Stimulated activated CD4-positive, alpha-beta T cell treated with anti-CD3 and anti-CD28 coated beads, Interleukin-15, amount 100 ng/mL, for 24 hours (primary cell): ENCODE measurements at regions not wholly inside any gene's neighbourhood (a gene's known extent, or its start where the extent isn't known, plus 50 kb on each side); places are given as distances from the start of the nearest gene placed in this dataset.

ENCODE experiments used
- DNase-seq: peaks from one replicate; pipeline ENCODE4 v3.0.0-alpha.2; 2020

GRCh38 chr15:87225436-87225835, 1031.1 kb downstream of the NTRK3 start:
- DNase-seq: no peak

GRCh38 chr15:87224404-87224803, 1032.1 kb downstream of the NTRK3 start:
- DNase-seq: no peak

GRCh38 chr15:87219650-87220615, 1036.6 kb downstream of the NTRK3 start:
- peak; percentile 4 for DNase-seq

DNA sequence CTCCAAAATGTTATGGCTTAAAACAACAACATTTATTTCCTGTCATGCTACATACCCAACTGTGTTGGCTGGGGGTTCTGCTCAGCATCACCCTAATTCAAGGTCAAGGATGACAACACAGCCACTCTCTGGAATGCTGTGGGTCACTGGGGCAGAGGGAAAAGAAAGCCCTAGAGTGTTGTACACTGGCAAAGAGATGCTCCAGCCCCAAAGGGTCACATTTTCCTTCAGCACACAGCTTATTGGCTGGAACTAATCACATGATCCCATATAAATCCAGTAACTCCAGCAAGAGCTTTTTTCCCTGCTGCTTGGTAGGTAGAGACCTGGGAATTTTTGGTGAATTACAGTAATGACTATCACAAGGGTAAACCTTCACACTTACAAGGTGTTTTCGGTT, 1041.4 kb downstream of the NTRK3 start:
- DNase-seq: no peak

DNA sequence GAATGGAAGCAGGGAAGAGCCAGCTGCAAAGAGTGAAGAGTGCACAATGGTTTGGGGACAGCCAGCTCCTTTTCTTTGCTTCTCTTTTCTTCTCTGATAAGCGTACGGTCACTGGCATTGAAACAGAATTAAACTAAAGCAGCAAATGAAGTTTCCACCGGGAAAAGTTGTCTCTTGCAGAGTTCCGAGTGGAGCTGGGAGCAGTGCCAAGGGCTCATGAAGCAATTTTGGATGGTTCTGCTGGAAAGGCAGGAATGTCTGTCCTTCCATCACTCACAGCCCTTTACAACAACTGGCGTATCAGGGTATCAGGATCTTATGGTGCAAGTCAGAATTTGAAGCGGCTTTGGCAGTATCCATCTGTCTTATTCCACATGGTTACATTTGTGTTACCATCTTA, 1042.9 kb downstream of the NTRK3 start:
- DNase-seq: no peak

DNA sequence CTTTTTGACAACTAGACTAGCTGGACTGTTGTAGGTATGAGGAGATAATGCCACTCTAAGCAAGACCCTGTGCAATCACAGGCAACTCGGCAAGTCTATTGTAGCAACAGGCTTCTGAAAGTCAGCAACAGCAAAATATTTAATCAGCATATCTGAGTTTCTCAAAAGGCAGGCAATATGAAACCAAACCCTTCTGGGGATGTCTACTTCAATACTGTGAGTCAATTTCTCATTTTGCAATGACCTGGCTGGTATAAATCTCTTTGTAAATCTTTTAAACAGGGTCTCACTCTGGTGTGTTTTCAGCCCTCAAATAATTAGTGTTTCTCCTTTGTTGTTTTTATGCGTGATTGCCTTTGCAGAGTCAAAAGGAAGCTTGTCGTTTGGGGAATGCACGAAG, 1044.5 kb downstream of the NTRK3 start:
- DNase-seq: no peak

GRCh38 chr15:87211547-87211946, 1045.0 kb downstream of the NTRK3 start:
- no peak for DNase-seq

- no peak for DNase-seq
Measured at GRCh38 chr15:87209891-87210689, 1046.4 kb downstream of the NTRK3 start.

DNA sequence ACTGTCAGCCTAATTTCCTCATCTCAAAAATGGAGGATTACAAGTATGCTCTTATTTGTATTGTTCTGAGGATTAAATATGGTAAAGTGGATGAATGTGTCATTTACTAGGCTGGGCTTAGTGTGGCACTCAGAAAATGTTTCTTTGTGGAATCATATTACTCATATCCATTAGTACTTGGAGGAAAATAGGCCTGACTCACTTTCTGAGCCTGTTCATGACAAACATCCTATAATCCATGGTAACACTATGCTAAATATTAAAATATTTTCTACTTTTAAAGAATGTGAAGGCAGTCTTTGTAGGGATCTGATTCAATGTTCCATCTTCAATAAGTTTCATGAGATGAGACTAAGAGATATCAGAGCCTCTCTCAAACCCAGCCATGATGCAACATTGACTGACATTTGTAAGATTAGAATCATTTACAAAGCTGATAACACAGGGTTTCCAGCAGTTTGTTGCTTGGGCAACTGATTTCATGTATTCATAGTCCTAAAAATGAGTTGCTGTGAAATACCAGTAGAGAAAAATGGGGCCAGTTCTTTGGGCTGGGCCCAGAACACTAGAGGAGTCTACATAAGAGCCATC, 1048.5 kb downstream of the NTRK3 start:
- no peak for DNase-seq

- no peak for DNase-seq
Measured at GRCh38 chr15:87207251-87207650, 1049.3 kb downstream of the NTRK3 start.

GRCh38 chr15:87201986-87202385, 1054.6 kb downstream of the NTRK3 start:
- DNase-seq: no peak

GRCh38 chr15:87200149-87200548, 1056.4 kb downstream of the NTRK3 start:
- DNase-seq: no peak

GRCh38 chr15:87197981-87198380, 1058.6 kb downstream of the NTRK3 start:
- no peak for DNase-seq

- DNase-seq: no peak
Measured at GRCh38 chr15:87196498-87196897, 1060.0 kb downstream of the NTRK3 start.

- no peak for DNase-seq
Measured at GRCh38 chr15:87193481-87193880, 1063.1 kb downstream of the NTRK3 start.

DNA sequence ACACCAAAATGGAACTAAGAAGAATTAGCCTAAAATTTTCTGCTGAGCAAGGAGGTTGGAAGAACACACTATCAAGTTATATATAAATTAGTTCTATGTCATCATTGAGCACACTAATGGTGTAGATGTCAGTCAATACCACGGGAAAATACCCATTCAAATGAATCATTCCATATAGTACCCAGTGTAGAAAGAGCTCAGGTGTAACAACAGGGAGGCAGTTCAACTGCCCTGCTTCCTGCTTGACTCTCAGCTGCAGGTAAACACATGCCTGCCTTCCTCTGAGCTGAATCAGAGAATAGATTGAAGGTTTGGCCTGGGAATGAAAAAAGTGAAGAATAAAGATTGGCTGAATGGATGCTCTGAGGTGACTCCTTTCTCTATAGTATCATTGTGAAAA, 1088.0 kb downstream of the AGBL1 start:
- DNase-seq: no peak

DNA sequence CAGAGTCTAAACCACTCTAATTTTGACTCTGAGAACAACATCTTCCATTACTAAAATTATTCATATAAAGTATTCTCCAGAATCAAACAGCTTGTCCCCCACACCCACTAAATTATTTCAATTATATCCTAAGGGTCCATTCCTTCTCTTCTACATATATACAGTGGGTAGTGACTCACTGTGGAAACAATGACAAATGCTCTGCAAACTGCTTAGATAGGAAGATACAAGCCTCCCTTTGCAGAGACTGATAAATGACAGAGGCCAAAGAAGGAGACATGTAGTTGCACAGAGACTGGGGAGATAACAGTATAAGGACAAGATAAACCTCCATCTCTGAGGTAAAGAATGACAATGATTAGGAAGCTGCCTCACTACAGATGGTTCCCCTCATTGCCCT, 1087.4 kb downstream of the AGBL1 start:
- no peak for DNase-seq

GRCh38 chr15:87155771-87156170, 1076.1 kb downstream of the AGBL1 start:
- no peak for DNase-seq

GRCh38 chr15:87154761-87155160, 1075.1 kb downstream of the AGBL1 start:
- no peak for DNase-seq

GRCh38 chr15:87151202-87151748, 1071.6 kb downstream of the AGBL1 start:
- no peak for DNase-seq

DNA sequence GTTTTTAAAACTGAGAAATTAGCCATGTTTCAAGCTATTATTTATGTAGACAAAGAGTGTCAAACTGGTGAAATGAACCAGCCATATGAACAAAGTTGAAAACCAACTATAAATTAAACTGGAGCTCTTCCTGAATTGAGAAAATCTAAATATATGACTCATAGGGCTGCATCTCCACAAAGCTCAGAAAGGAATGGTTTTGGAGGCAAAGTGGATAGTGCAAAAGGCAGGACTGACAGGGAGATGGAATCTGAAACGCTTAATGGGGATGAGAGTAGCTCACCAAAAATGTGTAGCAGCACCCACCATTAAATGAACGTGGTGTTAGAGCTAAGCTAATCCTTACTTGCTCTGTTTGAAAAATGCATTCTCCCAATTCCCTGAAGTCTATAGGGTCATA, 1066.0 kb downstream of the AGBL1 start:
- DNase-seq: no peak

DNA sequence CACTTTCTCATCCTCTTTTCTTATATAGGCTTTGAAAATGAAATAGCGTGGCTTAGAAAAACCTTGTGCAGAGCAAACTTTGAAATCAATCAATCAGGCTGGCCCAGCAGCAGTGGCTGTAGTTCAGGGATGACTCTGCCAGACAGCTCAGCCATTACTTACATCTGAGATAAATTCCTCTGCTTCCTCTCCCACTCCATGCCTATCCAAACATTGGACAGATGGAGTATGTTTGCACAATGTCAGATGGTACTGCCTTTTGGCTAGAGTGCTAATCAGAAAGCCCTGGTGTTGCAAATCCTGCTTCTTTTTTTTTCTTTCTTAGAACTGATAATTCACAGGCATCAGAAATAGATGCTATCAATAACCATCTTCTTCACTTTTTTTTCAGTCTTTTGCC, 1065.1 kb downstream of the AGBL1 start:
- DNase-seq: no peak

- DNase-seq: no peak
Measured at GRCh38 chr15:87142096-87142495, 1062.4 kb downstream of the AGBL1 start.
